Endothelial cell of umbilical vein (primary cell): ENCODE measurements at regions not wholly inside any gene's neighbourhood (a gene's known extent, or its start where the extent isn't known, plus 50 kb on each side); places are given as distances from the start of the nearest gene placed in this dataset.

Experiments used
- BruUV-seq: library from RNA; stranded (reverse); fragments of 400-500 nt; replicated peaks from 2 replicates; lab custom pipeline; 2021; lab: Mats Ljungman, UMichigan
- CTCF ChIA-PET: fragments of 300-600, 350-600 bp; sonication (Branson Sonifier 250); formaldehyde crosslinking; loops from one replicate; lab custom pipeline; 2021; ENCODE audit warnings: antibody characterized with exemption, inconsistent platforms; lab: Charles Lee
- POLR2A ChIA-PET: fragments of 300-600, 350-600 bp; sonication (Branson Sonifier 250); formaldehyde crosslinking; loops from one replicate; lab custom pipeline; 2021; ENCODE audit warnings: antibody characterized with exemption, inconsistent platforms; lab: Charles Lee
- DNase-seq: peaks from one replicate; pipeline ENCODE4 v3.0.0-alpha.2; 2011; ENCODE audit warnings: low read depth, low spot score
- FAIRE-seq: peaks from 2 replicates; lab custom pipeline; 2011; peaks lifted over from hg19 to GRCh38; lab: Jason Lieb, UNC
- H2AFZ ChIP-seq: 2 replicates; pipeline ENCODE4 v1.6.0; 2012; ENCODE audit warnings: low read depth, low read length, control low read depth, inconsistent platforms
- H3K27ac ChIP-seq: 2 replicates; pipeline ENCODE4 v1.5.1; 2011; ENCODE audit warnings: low read depth, mild to moderate bottlenecking, control low read depth, low read length, moderate library complexity; ENCODE audit not compliant: insufficient read depth
- H3K27me3 ChIP-seq, 2 experiments: 2 replicates each; pipeline versions ENCODE4 v1.6.0 to v1.6.1; 2011; ENCODE audit warnings: low read length in 2 of 2, mixed read lengths in 1 of 2; ENCODE audit not compliant: control insufficient read depth in 2 of 2, insufficient read depth in 2 of 2
- H3K36me3 ChIP-seq, 2 experiments: 2 replicates in 1 of 2; 3 replicates in 1 of 2; pipeline ENCODE4 v1.5.1; 2011; ENCODE audit warnings: low read length in 2 of 2, mild to moderate bottlenecking in 1 of 2, moderate library complexity in 1 of 2; ENCODE audit not compliant: control insufficient read depth in 2 of 2, insufficient read depth in 2 of 2; ENCODE audit errors: extremely low read depth in 1 of 2
- H3K4me1 ChIP-seq: 3 replicates; pipeline ENCODE4 v1.5.1; 2011; ENCODE audit warnings: mild to moderate bottlenecking, low read length; ENCODE audit not compliant: control insufficient read depth, insufficient read depth; ENCODE audit errors: extremely low read depth
- H3K4me2 ChIP-seq: 2 replicates; pipeline ENCODE4 v1.6.1; 2011; ENCODE audit warnings: low read length, control low read depth, mixed read lengths; ENCODE audit not compliant: insufficient read depth
- H3K4me3 ChIP-seq, 3 experiments: fragments of 200-600 bp in 1 of 3; sonication (generic), shearing (Covaris generic) in 1 of 3; replicated peaks in 1 of 3; 2 replicates each; pipeline ENCODE4 v1.5.1; 2011 to 2016; ENCODE audit warnings: control low read depth in 3 of 3, low read length in 3 of 3, mild to moderate bottlenecking in 2 of 3, inconsistent platforms in 1 of 3, low read depth in 1 of 3, moderate library complexity in 1 of 3; ENCODE audit not compliant: insufficient read depth in 1 of 3
- H3K79me2 ChIP-seq: 2 replicates; pipeline ENCODE4 v1.6.0; 2012; ENCODE audit warnings: low read length, inconsistent platforms; ENCODE audit not compliant: control insufficient read depth, insufficient read depth
- H3K9ac ChIP-seq: replicated peaks from 2 replicates; pipeline ENCODE3; 2011; ENCODE audit warnings: low read length, control low read depth; ENCODE audit not compliant: insufficient read depth; ENCODE audit errors: extremely low read depth
- H3K9me1 ChIP-seq: replicated peaks from 3 replicates; pipeline ENCODE4 v1.6.0; 2011; ENCODE audit warnings: mild to moderate bottlenecking, low read length; ENCODE audit not compliant: control insufficient read depth, insufficient read depth; ENCODE audit errors: extremely low read depth
- H3K9me3 ChIP-seq: replicated peaks from 2 replicates; pipeline ENCODE4 v1.5.1; 2012; ENCODE audit warnings: low read length, inconsistent platforms; ENCODE audit not compliant: control insufficient read depth, insufficient read depth
- H4K20me1 ChIP-seq: replicated peaks from 2 replicates; pipeline ENCODE3; 2011; ENCODE audit warnings: mild to moderate bottlenecking, low read length; ENCODE audit not compliant: control insufficient read depth, insufficient read depth; ENCODE audit errors: extremely low read depth
- EZH2 ChIP-seq: IDR thresholded peaks from 2 replicates; pipeline ENCODE4 v1.6.1; 2012; ENCODE audit warnings: borderline replicate concordance, low read depth, mild to moderate bottlenecking, moderate library complexity, low read length, inconsistent platforms; ENCODE audit not compliant: severe bottlenecking
- FOS ChIP-seq: IDR thresholded peaks from 2 replicates; pipeline ENCODE4 v1.6.1; 2011; ENCODE audit warnings: mild to moderate bottlenecking, low read length, moderate library complexity, borderline replicate concordance; ENCODE audit not compliant: insufficient read depth
- GATA2 ChIP-seq: IDR thresholded peaks from 2 replicates; pipeline ENCODE4 v1.7.0; 2011; ENCODE audit warnings: low read depth, mild to moderate bottlenecking, moderate library complexity, mixed read lengths, low read length; ENCODE audit not compliant: insufficient read length, insufficient read depth
- JUN ChIP-seq: IDR thresholded peaks from 2 replicates; pipeline ENCODE4 v1.6.1; 2011; ENCODE audit warnings: borderline replicate concordance, low read depth; ENCODE audit not compliant: insufficient read length, insufficient read depth
- MYC ChIP-seq: IDR thresholded peaks from one replicate; pipeline ENCODE4 v1.6.1; 2011; ENCODE audit warnings: mild to moderate bottlenecking, low read depth, low read length
- POLR2A ChIP-seq: IDR thresholded peaks from 2 replicates; pipeline ENCODE4 v1.6.1; 2012; ENCODE audit warnings: low read depth, mild to moderate bottlenecking, control low read depth, low read length
- POLR2AphosphoS5 ChIP-seq: IDR thresholded peaks from 2 replicates; pipeline ENCODE4 v1.6.1; 2012; ENCODE audit warnings: low read depth, mild to moderate bottlenecking, control low read depth, low read length, moderate library complexity; ENCODE audit not compliant: insufficient read depth
- dilution Hi-C: fragments of 300-500 bp; cut with MboI; formaldehyde crosslinking; loops from one replicate; pipeline ENCODE4 v1.15.0; 2019; ENCODE audit warnings: low sequenced_read_pairs; ENCODE audit not compliant: extremely low pct_ligation_motif_present
- intact Hi-C: fragments of 100-400 bp; cut with micrococcal nuclease; formaldehyde crosslinking; loops from one replicate; pipeline ENCODE4 v1.10.0; 2022
- TF ChIP-seq, protein P1 (sequence below): IDR thresholded peaks from 2 replicates; pipeline ENCODE4 v1.6.1; 2011; ENCODE audit not compliant: insufficient read depth, insufficient read length
- TF ChIP-seq, protein P2 (sequence below), 2 donors: IDR thresholded peaks; 1 replicate in 1 of 2; 2 replicates in 1 of 2; pipeline ENCODE4 v1.5.1; 2011; ENCODE audit warnings: low read length in 2 of 2, mild to moderate bottlenecking in 2 of 2, moderate library complexity in 2 of 2, control low read depth in 1 of 2, inconsistent platforms in 1 of 2, low read depth in 1 of 2; ENCODE audit not compliant: insufficient read depth in 1 of 2; ENCODE audit errors: extremely low read depth in 1 of 2

DNA sequence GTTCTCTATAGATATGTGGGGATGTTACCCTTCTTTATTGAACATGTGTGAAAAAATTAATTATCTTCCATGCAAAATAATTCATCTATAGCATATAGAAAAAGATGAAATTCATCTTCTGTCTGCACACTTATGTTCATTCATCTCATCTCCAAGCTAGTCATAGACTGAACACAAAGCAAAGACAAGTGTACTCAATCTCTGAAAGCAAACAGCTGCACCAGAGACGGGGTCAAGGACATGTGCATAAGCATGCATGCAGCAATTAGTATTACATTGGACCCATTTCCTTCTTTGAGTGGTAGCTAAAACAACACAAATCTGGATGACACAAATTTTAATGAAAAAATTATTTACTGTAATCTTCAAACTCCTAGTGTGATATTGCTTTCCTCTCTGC, 547.0 kb upstream of the COX7C start:
- Histone ChIP-seq H3K4me1 (no peaks in the 10 kb centered on the region), H3K36me3 (no peaks in the 10 kb centered on the region), H3K79me2 (no peaks in the 10 kb centered on the region), H3K27me3 (no peaks in the 10 kb centered on the region), H3K9me1 (no peaks in the 10 kb centered on the region), H2AFZ (no peak overlapping the region), H3K27ac (no peak overlapping the region), H4K20me1 (no peaks in the 10 kb centered on the region), H3K4me2 (no peak overlapping the region), H3K9me3 (no peaks in the 10 kb centered on the region), H3K9ac (no peak overlapping the region), H3K4me3 (no peak overlapping the region)
- BruUV-seq: no TSS peak
- FAIRE-seq: no peak
- intact Hi-C loops: no loop called here
- dilution Hi-C loops: no loop called here
- no peak for DNase-seq
- ChIA-PET CTCF (no interaction called here), POLR2A (no interaction called here)
- TF ChIP-seq POLR2A: no peak
- TF ChIP-seq, protein P1, sequence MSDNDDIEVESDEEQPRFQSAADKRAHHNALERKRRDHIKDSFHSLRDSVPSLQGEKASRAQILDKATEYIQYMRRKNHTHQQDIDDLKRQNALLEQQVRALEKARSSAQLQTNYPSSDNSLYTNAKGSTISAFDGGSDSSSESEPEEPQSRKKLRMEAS: no peak
- TF ChIP-seq MYC: no peak
- TF ChIP-seq, protein P2, sequence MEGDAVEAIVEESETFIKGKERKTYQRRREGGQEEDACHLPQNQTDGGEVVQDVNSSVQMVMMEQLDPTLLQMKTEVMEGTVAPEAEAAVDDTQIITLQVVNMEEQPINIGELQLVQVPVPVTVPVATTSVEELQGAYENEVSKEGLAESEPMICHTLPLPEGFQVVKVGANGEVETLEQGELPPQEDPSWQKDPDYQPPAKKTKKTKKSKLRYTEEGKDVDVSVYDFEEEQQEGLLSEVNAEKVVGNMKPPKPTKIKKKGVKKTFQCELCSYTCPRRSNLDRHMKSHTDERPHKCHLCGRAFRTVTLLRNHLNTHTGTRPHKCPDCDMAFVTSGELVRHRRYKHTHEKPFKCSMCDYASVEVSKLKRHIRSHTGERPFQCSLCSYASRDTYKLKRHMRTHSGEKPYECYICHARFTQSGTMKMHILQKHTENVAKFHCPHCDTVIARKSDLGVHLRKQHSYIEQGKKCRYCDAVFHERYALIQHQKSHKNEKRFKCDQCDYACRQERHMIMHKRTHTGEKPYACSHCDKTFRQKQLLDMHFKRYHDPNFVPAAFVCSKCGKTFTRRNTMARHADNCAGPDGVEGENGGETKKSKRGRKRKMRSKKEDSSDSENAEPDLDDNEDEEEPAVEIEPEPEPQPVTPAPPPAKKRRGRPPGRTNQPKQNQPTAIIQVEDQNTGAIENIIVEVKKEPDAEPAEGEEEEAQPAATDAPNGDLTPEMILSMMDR (IDR thresholded peaks at IDR 0.05; ENCODE audit: extremely low read depth in 1 of 2, insufficient read depth in 1 of 2, low read depth in 1 of 2, low read length in 2 of 2): no peak
- no peak for TF ChIP-seq GATA2
- TF ChIP-seq POLR2AphosphoS5: no peak
- TF ChIP-seq EZH2: no peak
- TF ChIP-seq JUN: no peak
- TF ChIP-seq FOS: no peak
